ENCODE measurements at regions not wholly inside any gene's neighbourhood (a gene's known extent, or its start where the extent isn't known, plus 50 kb on each side); places are given as distances from the start of the nearest gene placed in this dataset.
A peak's percentile ranks its signal among the peaks of the same experiment; 100 is the strongest.

DNA sequence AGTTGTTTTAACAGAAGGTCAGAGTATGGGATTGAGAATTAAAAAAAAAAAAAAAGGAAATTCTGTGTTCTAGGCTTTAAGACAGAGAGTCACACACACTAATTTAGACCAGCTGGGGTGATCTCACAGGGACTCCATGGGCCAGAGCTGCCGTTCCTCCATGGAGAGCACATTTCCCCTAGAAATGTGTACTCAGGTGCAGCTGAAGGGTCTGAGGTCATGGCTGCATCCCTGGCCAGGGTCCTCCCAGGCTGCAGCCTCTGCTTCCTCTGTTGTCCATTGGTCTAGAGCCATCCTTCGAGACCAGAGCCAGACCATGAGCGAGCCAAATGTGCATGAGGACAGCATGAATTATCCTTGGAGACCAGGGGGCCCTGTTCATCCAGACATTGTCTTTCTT lies 190.1 kb upstream of the TNP1 start:
- DNase-seq = peak in 1 of 2 experiments; percentile 7

DNA sequence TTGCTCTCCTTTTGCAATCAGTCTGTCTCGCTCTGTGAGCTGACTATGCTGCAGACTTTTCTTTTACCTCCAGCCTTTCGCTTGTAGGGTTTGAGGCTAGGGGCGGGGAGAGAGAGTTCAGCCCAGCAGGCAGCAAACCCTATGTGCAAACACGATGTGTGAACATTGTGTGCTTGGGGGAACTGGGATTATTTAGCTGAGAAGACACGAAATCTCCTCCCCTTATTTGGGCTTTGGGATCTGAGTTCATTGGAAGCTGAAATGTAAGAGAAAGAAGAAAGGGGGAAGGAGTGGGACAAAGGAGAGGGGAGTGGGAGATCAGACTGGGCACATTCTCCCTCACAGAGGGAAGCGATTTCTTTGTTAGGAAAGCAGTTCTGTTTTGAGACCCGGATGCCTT lies 189.6 kb upstream of the TNP1 start:
- no peak for DNase-seq

DNA sequence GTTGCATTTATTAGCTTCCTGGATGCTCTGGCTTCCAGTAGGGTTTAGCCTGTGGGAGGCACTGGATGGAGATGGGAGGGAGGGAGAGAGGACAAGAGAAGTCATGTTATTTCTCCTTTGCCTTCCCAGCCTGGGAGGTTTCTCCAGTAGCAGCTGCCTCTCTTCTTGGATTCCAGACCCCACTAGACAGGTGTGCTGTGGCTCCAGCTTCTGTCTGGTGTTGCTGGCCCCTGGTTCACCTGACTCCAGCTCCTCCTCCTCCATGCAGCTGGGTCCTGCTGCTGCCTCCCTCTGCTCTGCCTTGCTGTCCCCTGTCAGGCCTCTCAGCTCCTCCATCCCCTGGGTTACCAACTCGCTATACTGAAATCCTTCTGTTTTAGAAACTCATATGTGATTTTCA lies 188.9 kb upstream of the TNP1 start:
- peak in 1 of 2 experiments; percentile 25 for DNase-seq

DNA sequence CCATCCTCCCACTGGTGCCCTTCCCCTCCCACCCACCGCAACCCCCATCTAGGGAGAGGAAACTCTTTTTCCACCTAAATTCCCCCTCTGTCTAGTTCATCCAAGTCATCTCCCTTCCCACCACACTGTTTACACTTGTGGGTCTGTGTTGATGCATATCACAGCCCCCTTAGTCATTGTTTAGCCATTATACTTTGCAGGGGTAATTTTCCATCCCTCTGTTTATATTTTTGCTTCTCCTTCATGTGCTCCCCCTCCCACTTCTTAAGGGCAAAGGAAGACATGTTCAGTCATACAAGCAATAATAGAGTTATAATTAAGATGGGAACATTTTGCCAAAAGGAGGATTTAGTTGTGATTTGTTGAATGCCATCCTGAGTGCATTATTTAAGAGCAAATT lies 187.8 kb upstream of the TNP1 start:
- DNase-seq = no peak

DNA sequence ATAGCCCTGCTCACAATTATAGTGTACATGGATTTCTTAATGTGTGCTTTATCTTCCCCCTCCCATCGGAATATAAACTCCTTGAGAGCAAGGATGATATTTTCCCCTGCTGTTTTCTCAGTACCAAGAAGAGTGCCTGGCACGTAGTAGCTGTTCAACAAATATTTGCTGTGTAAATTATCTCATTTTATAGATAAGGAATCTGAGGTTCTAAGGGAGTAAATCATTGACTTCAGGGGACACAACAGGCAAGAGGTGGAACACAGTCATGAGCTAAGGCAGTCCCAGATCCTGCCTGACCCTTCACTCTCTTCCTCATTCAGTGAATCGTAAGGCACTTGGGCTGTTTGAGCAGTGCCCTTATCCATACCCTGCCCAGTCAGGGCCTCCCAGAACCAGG lies 187.3 kb upstream of the TNP1 start:
- no peak for DNase-seq

DNA sequence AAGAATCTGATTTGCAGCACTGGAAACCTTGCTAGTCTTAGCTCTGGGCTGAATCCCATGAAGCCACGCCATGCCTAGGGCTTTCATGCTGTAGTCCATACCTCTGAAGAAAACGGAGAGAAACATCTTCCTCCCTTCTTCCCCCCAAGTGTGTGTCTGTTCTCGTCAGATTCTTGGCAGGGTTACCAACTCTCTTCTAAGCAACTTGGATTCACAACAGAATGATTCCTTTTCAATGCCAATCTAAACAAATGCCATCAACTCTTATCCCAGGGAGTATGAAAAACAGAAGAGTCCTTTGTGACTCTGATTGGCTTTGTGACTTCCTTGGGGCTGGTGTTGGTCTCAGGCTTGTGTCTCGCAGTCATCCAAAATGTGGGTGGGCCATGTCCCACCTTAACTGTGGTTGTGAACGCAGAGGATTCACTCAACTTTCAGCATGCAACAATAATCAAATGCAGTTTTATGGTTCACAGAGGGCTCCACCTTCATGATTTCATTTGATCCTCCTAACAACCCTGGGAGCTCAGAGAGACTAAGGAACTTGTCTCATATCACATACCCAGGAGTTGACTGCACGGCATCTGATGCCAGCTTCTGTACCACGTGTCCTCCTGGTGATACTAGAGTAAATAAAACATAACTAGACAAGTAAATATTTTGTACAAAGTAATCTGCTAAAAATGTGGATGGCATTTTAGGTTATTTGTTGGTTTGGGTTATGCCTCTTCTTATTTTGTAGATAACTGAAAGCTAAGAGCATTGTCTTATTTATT lies 186.0 kb upstream of the TNP1 start:
- DNase-seq = no peak

DNA sequence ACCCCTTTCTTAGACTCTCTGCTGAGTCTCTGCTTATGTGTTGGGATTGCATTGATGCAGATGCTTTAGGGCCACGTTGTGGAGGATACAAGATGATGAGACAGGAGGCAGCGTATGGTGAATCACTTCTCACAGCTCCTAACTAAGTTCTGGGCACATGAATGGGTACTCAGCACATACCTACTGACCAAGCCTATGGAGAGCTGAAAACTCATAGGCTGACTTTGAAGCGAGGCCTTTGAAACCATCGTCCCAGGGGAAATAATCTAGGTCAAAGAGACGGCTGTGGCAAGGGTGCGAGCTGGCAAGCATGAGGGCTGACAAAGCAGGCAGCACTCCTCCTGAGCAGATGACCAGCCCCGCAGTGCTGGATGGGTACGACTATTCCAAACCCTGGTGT lies 180.2 kb upstream of the TNP1 start:
- DNase-seq = no peak

DNA sequence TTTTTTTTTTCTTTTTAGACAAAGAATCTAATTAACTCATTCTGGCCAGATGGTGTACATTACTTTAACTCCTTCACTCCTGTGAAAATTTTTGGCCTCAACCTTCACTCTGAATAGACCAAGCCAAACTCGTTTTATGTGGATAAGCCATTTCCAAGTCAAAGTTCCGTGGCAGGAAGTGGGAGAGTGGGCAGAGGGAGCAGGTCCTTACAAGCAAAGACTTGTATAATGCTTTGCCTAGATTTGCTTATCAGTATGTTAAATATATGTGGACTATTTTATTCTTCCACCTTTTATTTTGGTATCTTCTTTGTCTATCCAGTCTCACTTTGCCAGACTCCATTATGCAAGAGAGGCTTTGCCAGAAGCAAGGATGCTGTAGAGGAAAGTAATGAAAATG lies 178.1 kb upstream of the TNP1 start:
- DNase-seq = no peak

DNA sequence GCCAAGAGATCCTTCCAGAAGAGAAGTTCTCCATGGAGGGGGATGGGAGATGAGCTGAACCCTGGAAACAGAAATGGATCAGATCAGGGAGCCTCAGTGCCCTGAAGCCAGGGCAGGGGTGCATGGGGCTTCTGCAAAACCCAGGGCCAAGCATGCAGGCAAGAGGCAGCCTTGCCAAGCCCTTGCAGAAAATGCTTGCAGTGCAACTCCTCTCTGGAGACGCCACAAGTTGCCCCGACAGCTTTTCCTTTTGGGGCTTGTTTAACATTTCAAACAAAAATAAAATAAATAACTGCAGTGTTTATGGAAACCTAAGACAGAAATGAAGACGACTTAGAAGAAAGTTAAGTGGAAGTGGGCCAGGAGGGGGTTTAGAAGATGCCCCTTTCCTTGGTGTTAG lies 177.5 kb upstream of the TNP1 start:
- DNase-seq = no peak

DNA sequence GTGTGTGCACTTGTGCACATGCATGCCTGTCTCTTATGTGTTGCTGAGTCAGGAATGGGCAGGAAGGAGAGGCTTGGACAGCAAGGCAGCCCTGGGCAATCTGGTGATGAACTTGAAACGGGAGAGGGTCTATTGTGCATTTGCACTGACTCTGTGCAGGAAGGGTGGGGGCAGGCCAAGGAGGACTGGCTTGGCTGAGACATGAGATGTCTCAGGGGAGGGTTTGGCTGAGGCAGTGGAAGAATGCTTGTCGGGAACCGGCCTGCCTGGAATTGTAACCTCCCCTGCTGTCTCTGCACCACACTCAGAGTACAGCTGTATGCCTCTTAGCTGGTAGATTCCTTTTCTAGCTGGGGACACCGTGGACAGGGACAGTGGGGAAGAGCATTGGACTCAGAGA lies 176.1 kb upstream of the TNP1 start:
- no peak for DNase-seq

DNA sequence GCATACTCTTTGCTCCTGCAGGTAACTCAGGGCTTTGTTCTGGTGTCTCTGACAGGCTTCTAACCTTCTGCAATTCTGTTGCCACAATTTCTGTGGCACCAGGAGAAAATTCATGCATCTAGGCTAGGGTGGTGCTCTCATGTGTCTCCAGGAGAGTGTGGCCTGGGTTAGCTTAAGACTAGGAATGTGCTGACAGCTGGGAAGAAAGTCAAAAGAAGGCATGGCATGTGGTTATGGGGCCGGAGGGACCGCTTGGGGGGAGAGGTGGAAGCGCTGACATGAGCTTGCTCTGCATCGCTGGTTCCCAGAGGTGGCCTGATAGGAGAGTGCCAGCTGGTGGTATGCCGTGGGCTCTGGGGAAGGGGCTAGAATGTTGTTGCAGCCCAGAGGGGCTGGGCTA lies 173.3 kb upstream of the TNP1 start:
- no peak for DNase-seq

DNA sequence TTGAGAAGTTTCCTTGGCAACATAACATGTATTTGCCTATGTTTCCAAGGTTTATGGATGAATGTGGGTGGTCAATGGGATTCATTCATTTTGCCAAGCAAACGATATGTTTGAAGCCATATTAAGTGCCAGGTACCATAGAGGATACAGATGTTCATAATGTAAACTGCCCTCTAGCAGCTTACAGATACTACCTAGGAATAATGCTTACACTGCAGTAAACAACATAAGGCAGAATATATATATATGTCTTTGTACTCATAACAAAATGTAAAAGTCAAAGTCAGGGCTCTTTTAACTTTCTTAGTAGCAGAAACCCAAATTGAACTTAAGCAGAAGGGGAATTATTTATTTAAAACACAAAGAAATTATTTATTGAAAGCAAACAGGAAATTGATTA lies 171.6 kb upstream of the TNP1 start:
- DNase-seq = no peak

DNA sequence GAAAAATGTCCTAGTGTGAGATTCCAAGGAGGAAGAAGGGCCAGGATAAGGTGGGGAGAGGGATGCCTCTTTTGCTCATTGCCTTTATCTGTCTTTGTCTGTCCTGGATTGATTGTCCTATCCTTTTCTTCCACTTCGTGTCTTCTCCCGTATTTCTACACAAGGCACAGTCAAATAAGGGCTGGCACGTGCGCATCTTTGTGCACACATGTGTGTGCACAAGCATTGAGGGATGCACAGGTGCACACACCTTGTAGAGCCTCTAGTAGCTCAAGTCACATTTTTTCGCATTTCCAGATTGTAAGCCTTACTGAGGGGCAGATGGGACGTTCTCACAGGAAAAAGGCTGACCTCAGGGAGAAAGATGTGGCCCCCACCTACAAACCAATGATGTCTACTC lies 170.2 kb upstream of the TNP1 start:
- no peak for DNase-seq

DNA sequence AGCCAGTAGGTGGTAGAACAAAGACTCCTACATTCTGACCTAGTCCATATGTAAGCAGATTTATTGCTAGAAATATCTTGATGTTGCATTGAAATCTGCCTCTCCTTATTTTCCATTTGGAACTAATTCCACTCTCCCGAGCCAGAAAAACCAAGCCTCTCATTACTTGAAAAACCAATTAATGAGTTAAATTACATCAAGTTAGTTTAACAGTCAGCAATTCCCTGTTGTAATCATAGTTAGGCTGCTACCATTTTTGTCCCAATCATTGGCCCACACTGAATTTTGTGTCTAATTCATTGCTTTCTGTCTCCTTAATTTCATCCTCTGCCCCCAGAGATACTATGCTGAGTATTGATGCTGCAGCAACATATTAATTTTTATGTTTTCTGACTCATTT lies 168.3 kb upstream of the TNP1 start:
- DNase-seq = no peak

DNA sequence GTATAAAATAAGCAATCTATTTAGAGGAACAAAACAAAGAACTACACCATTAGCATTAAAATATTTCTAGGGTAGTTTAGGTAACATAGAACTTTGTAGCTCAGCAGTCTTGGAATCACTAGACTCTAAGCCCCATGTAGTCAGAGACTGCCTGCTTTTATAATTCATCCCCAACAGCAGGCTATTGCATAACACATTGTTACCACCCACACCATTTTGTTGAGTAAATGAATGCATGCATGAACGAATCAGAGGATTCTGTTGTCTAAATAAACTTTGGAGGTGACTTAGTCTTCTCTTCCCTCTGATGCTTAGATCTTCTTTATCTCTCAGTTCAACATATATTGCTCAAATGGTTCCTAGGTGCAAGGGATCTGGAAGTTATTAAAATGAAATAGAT lies 167.6 kb upstream of the TNP1 start:
- no peak for DNase-seq

DNA sequence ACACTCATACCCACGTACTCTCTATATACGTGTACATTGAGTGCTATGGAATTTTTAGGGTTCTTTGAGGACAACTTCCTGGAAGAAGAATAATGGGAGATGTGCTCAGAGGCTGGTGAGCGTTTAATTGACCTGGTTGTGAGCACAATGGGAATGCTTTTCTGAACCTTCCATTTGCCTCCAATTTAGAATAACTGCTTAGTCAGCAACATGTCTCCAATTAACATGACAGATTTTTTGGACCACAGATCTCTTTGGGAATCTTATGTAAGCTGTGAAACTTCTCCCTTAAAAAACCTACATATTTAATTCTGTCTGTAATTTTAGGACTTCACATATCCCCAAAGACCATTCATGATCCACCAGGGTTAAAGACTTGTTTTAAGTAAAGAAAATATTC lies 166.7 kb upstream of the TNP1 start:
- no peak for DNase-seq

DNA sequence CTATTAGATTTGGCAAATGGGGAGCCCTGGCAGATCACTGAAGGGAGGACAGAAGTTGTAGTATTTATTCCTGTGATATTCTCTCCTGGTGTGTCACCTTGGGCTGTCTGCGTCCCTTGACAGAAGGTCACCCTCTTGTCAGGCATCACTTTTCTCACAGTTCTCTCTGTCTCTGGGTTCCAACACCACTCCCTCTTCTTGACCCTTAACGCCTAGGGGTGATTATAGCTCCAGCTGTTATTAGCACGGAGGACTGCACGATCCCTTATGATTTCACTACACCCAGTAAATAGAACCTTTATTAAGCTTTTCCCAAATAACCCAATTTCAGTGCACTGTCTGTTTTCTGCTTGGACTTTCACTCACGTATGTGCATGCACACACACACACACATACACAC lies 166.3 kb upstream of the TNP1 start:
- DNase-seq = no peak

DNA sequence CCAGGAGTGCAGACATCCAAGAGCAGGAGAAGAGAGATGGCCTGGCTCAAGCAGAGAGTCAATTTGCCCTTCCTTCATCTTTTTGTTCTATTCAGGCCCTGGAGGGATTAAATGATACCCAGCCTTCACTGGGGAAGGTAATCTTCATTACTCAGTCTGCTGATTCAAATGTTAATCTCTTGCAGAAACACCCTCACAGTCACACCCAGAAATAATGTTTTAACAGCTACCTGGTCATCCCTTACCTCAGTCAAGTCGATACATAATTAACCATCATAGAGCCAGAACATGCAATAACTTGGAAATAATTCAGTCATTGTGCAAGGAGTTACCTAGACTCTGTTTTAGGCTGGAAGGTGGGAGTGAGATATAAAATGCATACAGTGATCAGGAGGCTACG lies 163.7 kb upstream of the TNP1 start:
- no peak for DNase-seq

DNA sequence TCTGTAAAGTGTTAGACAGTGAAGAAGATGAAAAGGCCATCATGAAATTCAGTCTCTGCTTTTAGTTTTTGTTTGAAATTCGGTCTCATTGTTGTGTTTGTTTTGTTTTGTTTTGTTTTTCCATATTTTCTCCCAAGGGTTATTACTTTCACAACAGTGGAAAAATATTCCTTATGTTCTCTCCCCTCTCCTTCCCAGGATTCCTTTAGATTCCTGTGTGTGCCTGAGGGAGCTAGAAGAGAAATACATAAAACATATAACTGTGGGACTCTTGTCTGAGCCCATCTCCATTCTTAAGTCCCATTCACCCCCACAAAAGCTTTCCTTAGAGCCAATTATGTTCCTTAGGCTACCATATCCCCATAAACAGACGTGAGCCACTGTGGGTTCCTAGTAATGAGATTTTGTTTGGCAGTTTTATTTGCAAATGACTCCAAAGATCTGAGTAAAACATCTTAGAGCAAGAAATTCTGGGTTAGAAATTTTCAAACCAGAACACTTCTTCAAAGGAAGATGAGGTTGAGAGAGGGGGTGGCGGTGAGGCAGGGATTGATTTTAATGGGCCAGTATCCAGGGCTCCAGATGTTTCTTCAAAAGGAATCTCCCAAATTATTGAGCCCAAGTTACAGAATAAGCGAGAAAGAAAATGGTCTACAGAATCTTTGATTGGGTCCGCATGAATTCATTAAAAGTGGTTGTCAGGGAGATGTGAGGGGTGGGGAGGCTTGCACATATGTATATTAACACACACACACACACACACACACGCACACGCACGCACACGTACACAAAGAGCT lies 157.8 kb upstream of the TNP1 start:
- no peak for DNase-seq

DNA sequence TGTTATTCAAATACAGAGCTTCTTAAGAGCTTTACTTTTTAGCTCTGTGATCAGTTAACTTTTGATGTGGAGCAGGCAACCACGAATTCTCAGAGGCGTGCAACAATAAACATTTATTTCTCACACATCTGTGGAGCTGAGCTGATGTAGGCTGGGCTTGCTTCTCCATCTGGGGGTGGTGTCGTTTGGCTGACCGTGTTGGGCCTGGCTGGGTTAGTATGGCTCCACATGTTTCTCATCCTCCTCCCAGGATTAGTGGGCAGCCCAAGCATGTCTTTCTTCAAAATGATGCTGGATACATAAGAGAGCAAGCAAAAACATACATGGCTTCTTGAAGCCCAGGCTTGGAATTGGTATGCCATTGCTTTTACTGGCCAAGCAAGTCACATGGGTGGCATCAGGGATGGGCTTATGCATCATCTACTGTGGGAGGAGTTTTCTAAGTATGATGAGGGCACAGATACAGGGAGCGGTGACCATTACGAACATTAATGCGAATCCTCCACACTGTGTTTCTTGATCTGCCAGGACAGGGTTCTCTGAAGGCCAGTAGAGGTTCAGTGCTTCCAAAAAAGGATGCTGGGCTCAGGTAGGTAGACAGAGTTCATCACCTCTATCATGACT lies 157.0 kb upstream of the TNP1 start:
- no peak for DNase-seq

DNA sequence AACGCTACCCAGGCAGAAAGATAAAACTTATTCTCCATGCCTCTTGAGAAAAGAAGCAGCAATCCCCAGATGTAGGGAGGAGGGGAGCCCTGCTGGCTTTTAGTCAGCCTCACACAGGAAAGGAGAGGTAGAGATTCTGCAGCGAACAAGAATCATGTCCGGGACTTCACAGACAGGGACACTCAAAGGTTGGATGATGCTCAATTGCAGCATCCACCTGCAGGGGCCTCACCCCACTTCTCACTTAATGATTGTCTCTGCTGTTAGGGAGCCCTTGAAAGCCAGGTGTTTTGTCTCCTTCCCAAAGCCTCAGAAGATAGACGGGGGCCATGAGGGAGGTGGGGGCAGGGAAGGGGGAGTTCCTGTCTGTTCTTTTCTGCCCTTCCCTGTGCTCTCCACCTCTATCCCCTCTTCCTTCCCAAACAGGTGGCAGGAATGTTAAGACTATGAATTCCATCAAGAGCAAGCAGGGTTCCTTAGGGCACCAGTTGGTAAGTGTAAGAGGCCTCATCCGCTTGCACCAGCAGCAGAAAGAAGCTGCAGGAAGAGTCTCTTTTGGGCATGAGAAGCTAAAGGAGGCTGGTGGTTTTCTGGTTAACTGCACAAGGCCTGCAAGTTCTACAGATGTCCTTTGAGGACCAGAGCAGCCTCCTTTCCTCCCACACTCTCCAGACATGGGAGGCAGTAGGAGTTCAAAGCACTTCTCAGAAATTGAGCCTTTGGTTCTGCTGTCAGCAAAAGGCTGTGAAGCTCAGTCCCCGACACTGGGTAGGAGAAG lies 154.7 kb upstream of the TNP1 start:
- no peak for DNase-seq

DNA sequence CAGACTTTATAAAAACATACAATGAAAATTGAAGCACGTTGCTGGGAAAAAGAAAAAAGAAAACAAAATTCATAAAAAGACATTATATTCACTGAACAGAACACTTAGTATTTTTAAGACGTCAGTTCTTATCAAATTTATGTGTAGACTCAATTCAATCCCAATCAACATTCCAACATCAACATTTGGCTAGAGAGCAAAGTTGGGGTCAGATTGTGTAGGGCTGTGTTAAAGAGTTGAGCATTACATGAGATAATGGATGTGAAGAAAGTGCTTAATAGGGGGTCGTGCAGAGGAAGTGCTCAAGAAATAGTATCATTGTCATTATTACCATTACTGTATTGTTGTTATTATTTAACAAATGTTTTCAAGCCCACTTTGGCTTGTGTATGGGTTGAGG lies 154.1 kb upstream of the TNP1 start:
- DNase-seq = no peak

DNA sequence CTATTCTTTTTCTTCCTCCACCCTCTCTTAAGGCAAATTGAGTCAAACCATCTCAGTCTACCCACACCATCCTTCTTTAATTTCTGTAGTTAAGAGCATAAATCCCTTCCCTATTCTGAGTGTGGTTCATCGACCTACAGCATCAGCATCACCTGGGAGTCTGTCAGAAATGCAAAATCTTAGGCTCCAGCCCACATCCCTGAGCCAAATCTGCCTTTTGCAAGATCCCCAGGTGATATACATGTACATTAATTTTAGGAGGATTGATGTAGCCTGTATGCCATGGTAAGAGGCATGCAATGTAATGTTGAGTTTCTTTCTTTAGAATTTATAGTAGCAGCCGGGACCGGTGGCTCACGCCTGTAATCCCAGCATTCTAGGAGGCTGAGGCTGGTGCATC lies 151.7 kb upstream of the TNP1 start:
- no peak for DNase-seq

Data from NCI-H2081 (cell line).